SJSA1 (cell line): ENCODE measurements at regions not wholly inside any gene's neighbourhood (a gene's known extent, or its start where the extent isn't known, plus 50 kb on each side); places are given as distances from the start of the nearest gene placed in this dataset.

Experiments
- DNase-seq, 2 experiments: peaks; one replicate each; pipeline ENCODE4 v3.0.0-alpha.2; 2015 to 2020; ENCODE audit warnings: low spot score in 2 of 2, low read depth in 1 of 2
- H3K27ac ChIP-seq: fragments of 250-450 bp; sonication (Bioruptor Pico); 2 replicates; pipeline ENCODE4 v1.5.1; 2020; ENCODE audit warnings: mild to moderate bottlenecking, moderate library complexity
- H3K27me3 ChIP-seq: fragments of 250-450 bp; sonication (Bioruptor Pico); replicated peaks from 2 replicates; pipeline ENCODE4 v1.5.1; 2020; ENCODE audit warnings: mild to moderate bottlenecking, moderate library complexity
- H3K36me3 ChIP-seq: fragments of 250-450 bp; sonication (Bioruptor Pico); 2 replicates; pipeline ENCODE4 v1.5.1; 2020; ENCODE audit warnings: mild to moderate bottlenecking
- H3K4me1 ChIP-seq: fragments of 250-450 bp; sonication (Bioruptor Pico); replicated peaks from 2 replicates; pipeline ENCODE4 v1.6.1; 2021; ENCODE audit warnings: mild to moderate bottlenecking
- H3K4me3 ChIP-seq: fragments of 250-450 bp; sonication (Bioruptor Pico); 2 replicates; pipeline ENCODE4 v1.5.1; 2020; ENCODE audit warnings: mild to moderate bottlenecking
- H3K9me3 ChIP-seq: fragments of 250-450 bp; sonication (Bioruptor Pico); replicated peaks from 2 replicates; pipeline ENCODE4 v1.5.1; 2020; ENCODE audit warnings: mild to moderate bottlenecking

- no peak overlapping the region for H3K4me3 ChIP-seq
- no peaks in the 10 kb centered on the region for H3K9me3 ChIP-seq
- no peak for DNase-seq
- no peak overlapping the region for H3K27ac ChIP-seq
- H3K36me3 ChIP-seq = no peaks in the 10 kb centered on the region
- H3K27me3 ChIP-seq = no peaks in the 10 kb centered on the region
- H3K4me1 ChIP-seq = no peaks in the 10 kb centered on the region
Observed at GRCh38 chr3:168531116-168531515, 435.4 kb upstream of the GOLIM4 start.

GRCh38 chr3:168524129-168524528, 428.4 kb upstream of the GOLIM4 start:
- H3K4me1 ChIP-seq = no peaks in the 10 kb centered on the region
- no peaks in the 10 kb centered on the region for H3K36me3 ChIP-seq
- no peak overlapping the region for H3K27ac ChIP-seq
- DNase-seq = no peak
- no peaks in the 10 kb centered on the region for H3K9me3 ChIP-seq
- no peaks in the 10 kb centered on the region for H3K27me3 ChIP-seq
- H3K4me3 ChIP-seq = no peak overlapping the region

- Histone ChIP-seq H3K27ac (no peak overlapping the region), H3K9me3 (no peaks in the 10 kb centered on the region), H3K36me3 (no peaks in the 10 kb centered on the region), H3K27me3 (no peaks in the 10 kb centered on the region; the same call in 1 of the 2 replicates), H3K4me3 (no peak overlapping the region), H3K4me1 (no peaks in the 10 kb centered on the region)
- no peak for DNase-seq
Observed at GRCh38 chr3:168517249-168518071, 421.7 kb upstream of the GOLIM4 start.

GRCh38 chr3:168514252-168514651, 418.5 kb upstream of the GOLIM4 start:
- Histone ChIP-seq H3K4me3 (no peak overlapping the region), H3K9me3 (no peaks in the 10 kb centered on the region), H3K27ac (no peak overlapping the region), H3K36me3 (no peaks in the 10 kb centered on the region), H3K27me3 (no peaks in the 10 kb centered on the region; the same call in 1 of the 2 replicates), H3K4me1 (no peaks in the 10 kb centered on the region)
- DNase-seq = no peak

GRCh38 chr3:168512802-168513201, 417.1 kb upstream of the GOLIM4 start:
- H3K4me3 ChIP-seq = no peak overlapping the region
- DNase-seq = no peak

GRCh38 chr3:168511428-168512014, 415.8 kb upstream of the GOLIM4 start:
- Histone ChIP-seq H3K27me3 (no peaks in the 10 kb centered on the region; the same call in 1 of the 2 replicates), H3K9me3 (no peaks in the 10 kb centered on the region), H3K27ac (no peak overlapping the region), H3K4me3 (no peak overlapping the region), H3K4me1 (no peaks in the 10 kb centered on the region), H3K36me3 (no peaks in the 10 kb centered on the region)
- DNase-seq = no peak

More at GRCh38 chr3:168512802-168513201, 417.1 kb upstream of the GOLIM4 start:
- Histone ChIP-seq H3K9me3 (no peaks in the 10 kb centered on the region), H3K4me1 (no peaks in the 10 kb centered on the region), H3K27ac (no peak overlapping the region), H3K27me3 (no peaks in the 10 kb centered on the region; the same call in 1 of the 2 replicates), H3K36me3 (no peaks in the 10 kb centered on the region)

- no peak for DNase-seq
- Histone ChIP-seq H3K4me3 (no peak overlapping the region), H3K27ac (no peak overlapping the region), H3K36me3 (no peaks in the 10 kb centered on the region), H3K9me3 (no peaks in the 10 kb centered on the region), H3K27me3 (no peaks in the 10 kb centered on the region), H3K4me1 (no peaks in the 10 kb centered on the region)
Observed at GRCh38 chr3:168506589-168506988, 410.9 kb upstream of the GOLIM4 start.

GRCh38 chr3:168501570-168501969, 405.8 kb upstream of the GOLIM4 start:
- H3K36me3 ChIP-seq = no peaks in the 10 kb centered on the region
- no peaks in the 10 kb centered on the region for H3K4me1 ChIP-seq
- no peak overlapping the region for H3K27ac ChIP-seq
- no peak overlapping the region for H3K4me3 ChIP-seq
- no peak for DNase-seq
- no peaks in the 10 kb centered on the region for H3K27me3 ChIP-seq
- no peaks in the 10 kb centered on the region for H3K9me3 ChIP-seq

- Histone ChIP-seq H3K4me1 (no peaks in the 10 kb centered on the region), H3K36me3 (no peaks in the 10 kb centered on the region), H3K9me3 (no peaks in the 10 kb centered on the region), H3K4me3 (no peak overlapping the region), H3K27ac (no peak overlapping the region), H3K27me3 (no peaks in the 10 kb centered on the region)
- no peak for DNase-seq
Observed at GRCh38 chr3:168498194-168498593, 402.5 kb upstream of the GOLIM4 start.

- Histone ChIP-seq H3K9me3 (no peaks in the 10 kb centered on the region), H3K4me3 (no peak overlapping the region), H3K36me3 (no peaks in the 10 kb centered on the region), H3K4me1 (no peaks in the 10 kb centered on the region), H3K27ac (no peak overlapping the region), H3K27me3 (no peaks in the 10 kb centered on the region)
- no peak for DNase-seq
Observed at GRCh38 chr3:168497741-168498140, 402.0 kb upstream of the GOLIM4 start.

GRCh38 chr3:168497183-168497582, 401.5 kb upstream of the GOLIM4 start:
- Histone ChIP-seq H3K4me1 (no peaks in the 10 kb centered on the region), H3K27ac (no peak overlapping the region), H3K4me3 (no peak overlapping the region), H3K9me3 (no peaks in the 10 kb centered on the region), H3K36me3 (no peaks in the 10 kb centered on the region), H3K27me3 (no peaks in the 10 kb centered on the region)
- DNase-seq = no peak

GRCh38 chr3:168495932-168496331, 400.2 kb upstream of the GOLIM4 start:
- H3K27ac ChIP-seq = no peak overlapping the region
- H3K36me3 ChIP-seq = no peaks in the 10 kb centered on the region
- no peak overlapping the region for H3K4me3 ChIP-seq
- H3K9me3 ChIP-seq = no peaks in the 10 kb centered on the region
- H3K27me3 ChIP-seq = no peaks in the 10 kb centered on the region
- DNase-seq = no peak
- no peaks in the 10 kb centered on the region for H3K4me1 ChIP-seq

GRCh38 chr3:168495270-168495669, 399.5 kb upstream of the GOLIM4 start:
- Histone ChIP-seq H3K4me1 (no peaks in the 10 kb centered on the region), H3K36me3 (no peaks in the 10 kb centered on the region), H3K27me3 (no peaks in the 10 kb centered on the region), H3K27ac (no peak overlapping the region), H3K4me3 (no peak overlapping the region), H3K9me3 (no peaks in the 10 kb centered on the region)
- DNase-seq = no peak

GRCh38 chr3:168493412-168494205, 397.9 kb upstream of the GOLIM4 start:
- Histone ChIP-seq H3K27me3 (no peaks in the 10 kb centered on the region; the same call in 1 of the 2 replicates), H3K9me3 (no peaks in the 10 kb centered on the region), H3K4me3 (no peak overlapping the region), H3K4me1 (no peaks in the 10 kb centered on the region), H3K27ac (no peak overlapping the region), H3K36me3 (no peaks in the 10 kb centered on the region)
- no peak for DNase-seq
